Panc1 (cell line): ENCODE measurements at regions not wholly inside any gene's neighbourhood (a gene's known extent, or its start where the extent isn't known, plus 50 kb on each side); places are given as distances from the start of the nearest gene placed in this dataset.

Experiments used
- CTCF ChIP-seq: fragments of 450-650 bp; IDR thresholded peaks from 2 replicates; pipeline ENCODE4 v1.5.1; 2017; ENCODE audit warnings: mild to moderate bottlenecking
- POLR2AphosphoS5 ChIP-seq: IDR thresholded peaks from 2 replicates; pipeline ENCODE4 v1.6.1; 2012; ENCODE audit warnings: mild to moderate bottlenecking, low read depth, low read length, moderate library complexity
- REST ChIP-seq, 2 experiments: IDR thresholded peaks; 2 replicates each; pipeline ENCODE4 v1.6.1; 2011 to 2012; ENCODE audit warnings: low read depth in 2 of 2, control low read depth in 1 of 2, low read length in 1 of 2, mild to moderate bottlenecking in 1 of 2, moderate library complexity in 1 of 2; ENCODE audit not compliant: insufficient read depth in 1 of 2
- SIN3A ChIP-seq: IDR thresholded peaks from 2 replicates; pipeline ENCODE4 v1.6.1; 2012; ENCODE audit warnings: low read depth, mild to moderate bottlenecking, low read length, moderate library complexity, borderline replicate concordance; ENCODE audit not compliant: insufficient read depth
- TCF7L2 ChIP-seq: IDR thresholded peaks from 2 replicates; pipeline ENCODE4 v1.6.1; 2011; ENCODE audit warnings: mild to moderate bottlenecking, low read depth, low read length, inconsistent platforms

GRCh38 chr5:30663536-30663935, 530.0 kb upstream of the CDH6 start:
- no peak for TF ChIP-seq REST (IDR thresholded peaks at IDR 0.05; ENCODE audit: insufficient read depth in 1 of 2, low read depth in 2 of 2, low read length in 1 of 2)
- no peak for TF ChIP-seq CTCF
- no peak for TF ChIP-seq POLR2AphosphoS5
- TF ChIP-seq SIN3A, result no peak
- TF ChIP-seq TCF7L2, result no peak
